Skeletal muscle cell (primary cell): ENCODE measurements at regions not wholly inside any gene's neighbourhood (a gene's known extent, or its start where the extent isn't known, plus 50 kb on each side); places are given as distances from the start of the nearest gene placed in this dataset.
"Not testable (repeated sequence)": the region's sequence is repeated elsewhere in the genome, so short reads cannot be mapped to it uniquely, and the experiment has no call there.

ENCODE experiments used
- DNase-seq: peaks from one replicate; pipeline ENCODE4 v3.0.0-alpha.2; 2010; ENCODE audit warnings: low read depth
- H3K4me3 ChIP-seq: 2 replicates; pipeline ENCODE4 v1.5.1; 2011; ENCODE audit warnings: low read depth, mild to moderate bottlenecking, control low read depth, low read length, moderate library complexity

GRCh38 chr6:17015144-17015543, 86.7 kb upstream of the STMND1 start:
- H3K4me3 ChIP-seq: no peak overlapping the region
- DNase-seq: peak; percentile 70

- peak; percentile 39 for DNase-seq
- H3K4me3 ChIP-seq: no peak overlapping the region
Measured at GRCh38 chr6:17013701-17014100, 88.1 kb upstream of the STMND1 start.

DNA sequence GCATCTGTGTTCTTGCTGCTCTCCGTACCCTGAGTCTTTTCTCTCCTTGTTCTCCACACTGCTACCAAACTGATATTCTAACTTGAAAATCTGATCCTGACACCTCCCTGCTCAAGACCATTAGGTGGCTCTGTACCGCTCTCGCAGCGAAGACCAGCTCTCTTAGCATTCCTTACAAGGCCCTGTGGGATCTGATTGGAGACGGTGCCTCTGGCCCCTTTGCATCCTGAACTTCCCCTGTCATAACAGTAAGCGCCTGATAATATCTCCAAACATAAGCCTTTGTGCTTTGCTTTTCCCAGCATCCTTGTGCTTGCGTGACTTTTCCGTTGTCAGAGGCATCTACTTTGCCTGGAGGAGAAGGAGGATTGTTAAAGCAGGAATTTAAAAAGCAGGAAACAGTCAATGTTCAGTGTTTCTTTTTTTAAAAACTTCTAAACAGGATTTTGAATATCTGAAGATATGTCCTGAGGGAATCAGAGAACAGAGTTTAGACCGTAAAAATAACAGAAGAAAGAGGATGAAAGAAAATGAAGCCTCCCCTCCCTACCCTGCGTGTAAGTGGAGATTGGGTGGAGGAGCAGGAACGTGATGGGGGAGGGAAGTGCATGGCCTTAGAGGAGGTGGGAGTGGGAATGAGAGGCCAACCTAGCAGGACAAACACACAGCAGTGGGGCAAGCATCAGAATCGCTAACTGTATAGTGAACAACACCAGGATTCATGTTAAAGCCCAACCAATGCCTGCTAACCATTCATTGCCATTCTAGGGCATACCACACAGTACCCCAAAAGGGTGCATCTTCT, 89.2 kb upstream of the STMND1 start:
- no peak overlapping the region for H3K4me3 ChIP-seq

GRCh38 chr6:17011985-17012384, 89.9 kb upstream of the STMND1 start:
- H3K4me3 ChIP-seq: no peak overlapping the region

More for the DNA sequence above, 89.2 kb upstream of the STMND1 start:
- DNase-seq: peak; percentile 34

DNA sequence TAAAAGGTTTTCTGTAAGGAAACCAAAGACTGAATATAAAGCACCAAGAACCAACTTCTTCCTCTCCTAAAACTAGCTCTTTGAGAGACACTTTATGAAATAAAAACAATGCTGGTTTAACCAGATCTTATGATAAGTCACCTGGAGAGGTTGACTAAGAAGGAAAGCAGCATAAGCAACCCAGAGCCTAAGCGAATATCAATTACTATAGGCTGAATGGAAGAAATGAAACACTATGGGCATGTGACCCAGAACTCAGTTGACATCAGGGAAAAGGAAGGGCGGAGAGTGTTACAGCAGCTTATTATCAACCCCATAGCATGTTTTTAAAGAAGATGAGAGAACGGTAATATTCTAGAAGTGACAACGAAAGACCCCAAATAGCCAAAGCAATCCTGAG, 94.1 kb upstream of the STMND1 start:
- no peak overlapping the region for H3K4me3 ChIP-seq
- no peak for DNase-seq

More at GRCh38 chr6:17011985-17012384, 89.9 kb upstream of the STMND1 start:
- DNase-seq: no peak

DNA sequence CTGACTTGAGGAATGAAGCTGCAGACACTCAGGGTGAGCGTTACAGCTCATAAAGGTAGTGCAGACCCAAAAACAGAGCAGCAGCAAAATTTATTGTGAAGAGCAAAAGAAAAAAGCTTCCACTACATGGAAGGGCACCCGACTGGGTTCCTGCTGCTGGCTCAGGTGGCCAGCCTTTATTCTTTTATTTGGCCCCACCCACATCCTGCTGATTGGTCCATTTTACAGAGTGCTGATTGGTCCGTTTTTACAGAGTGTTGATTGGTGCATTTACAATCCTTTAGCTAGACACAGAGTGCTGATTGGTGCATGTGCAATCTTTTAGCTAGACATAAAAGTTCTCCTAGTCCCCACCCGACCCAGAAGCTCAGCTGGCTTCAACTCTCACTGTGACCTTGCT, 95.3 kb upstream of the STMND1 start:
- DNase-seq: no peak
- H3K4me3 ChIP-seq: no peak overlapping the region

DNA sequence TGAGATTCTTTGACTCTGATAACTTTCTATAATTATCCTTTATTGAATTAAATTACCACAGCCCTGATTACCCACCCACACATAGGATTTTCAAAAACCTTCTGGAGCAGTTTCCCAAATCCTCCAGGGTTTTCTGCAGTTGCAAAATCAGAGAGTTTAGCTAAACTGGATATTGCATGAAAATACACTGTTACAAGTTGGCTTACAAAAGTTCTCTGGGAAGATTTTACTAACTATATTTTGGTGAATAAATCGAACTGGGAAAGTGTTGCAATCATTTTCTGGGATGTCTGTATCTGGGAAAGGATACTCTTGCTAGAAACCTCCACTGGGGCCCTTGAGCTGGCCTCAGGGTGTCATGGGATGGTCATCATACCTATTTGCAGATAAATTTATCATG, 97.6 kb upstream of the STMND1 start:
- no peak for DNase-seq
- H3K4me3 ChIP-seq: no peak overlapping the region

GRCh38 chr6:17002123-17002522, 99.7 kb upstream of the STMND1 start:
- DNase-seq: no peak
- H3K4me3 ChIP-seq: no peak overlapping the region

DNA sequence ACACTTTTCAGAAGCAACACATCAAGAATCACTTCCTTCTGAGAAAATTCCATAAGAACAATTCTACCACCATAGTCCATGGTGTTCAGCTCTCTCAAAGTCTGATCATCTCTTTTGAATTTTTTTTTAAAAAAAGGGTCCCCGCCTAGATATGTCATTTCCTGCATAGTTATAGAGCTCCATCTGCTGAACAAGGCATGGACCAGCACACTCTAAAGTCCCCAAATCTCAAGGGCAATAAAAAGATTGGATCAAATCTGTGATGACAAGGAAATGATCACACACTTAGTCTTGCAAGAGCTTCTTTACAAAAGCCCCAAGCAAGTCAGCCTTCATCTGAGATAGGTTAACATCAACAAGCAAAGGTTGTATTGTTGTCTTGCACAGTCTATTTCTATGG, 100.7 kb upstream of the STMND1 start:
- no peak for DNase-seq

GRCh38 chr6:16999491-17000436, 102.1 kb upstream of the STMND1 start:
- DNase-seq: peak; percentile 70
- no peak overlapping the region for H3K4me3 ChIP-seq

More for the DNA sequence above, 100.7 kb upstream of the STMND1 start:
- H3K4me3 ChIP-seq: no peak overlapping the region

DNA sequence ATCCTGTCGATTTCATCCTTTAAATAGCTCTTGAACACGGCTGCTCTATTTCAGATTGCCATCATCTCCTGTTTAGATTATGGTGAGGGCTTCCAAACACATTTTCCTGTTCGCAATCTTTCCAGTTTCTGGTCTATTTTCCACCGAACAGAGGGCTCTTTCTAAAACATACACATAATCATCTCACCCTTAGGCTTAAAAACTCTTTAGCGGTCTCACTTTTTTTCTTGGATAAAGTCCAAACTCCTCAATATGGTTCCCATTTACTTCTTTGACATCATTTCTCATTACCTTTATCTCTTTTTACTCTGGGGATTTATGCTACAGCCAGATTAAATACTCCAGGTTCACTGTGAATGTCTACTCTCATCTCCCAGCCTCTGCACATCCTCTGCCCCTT, 103.4 kb upstream of the STMND1 start:
- DNase-seq: no peak
- H3K4me3 ChIP-seq: no peak overlapping the region

GRCh38 chr6:16995511-16996250, 106.2 kb upstream of the STMND1 start:
- DNase-seq: no peak
- no peak overlapping the region for H3K4me3 ChIP-seq

DNA sequence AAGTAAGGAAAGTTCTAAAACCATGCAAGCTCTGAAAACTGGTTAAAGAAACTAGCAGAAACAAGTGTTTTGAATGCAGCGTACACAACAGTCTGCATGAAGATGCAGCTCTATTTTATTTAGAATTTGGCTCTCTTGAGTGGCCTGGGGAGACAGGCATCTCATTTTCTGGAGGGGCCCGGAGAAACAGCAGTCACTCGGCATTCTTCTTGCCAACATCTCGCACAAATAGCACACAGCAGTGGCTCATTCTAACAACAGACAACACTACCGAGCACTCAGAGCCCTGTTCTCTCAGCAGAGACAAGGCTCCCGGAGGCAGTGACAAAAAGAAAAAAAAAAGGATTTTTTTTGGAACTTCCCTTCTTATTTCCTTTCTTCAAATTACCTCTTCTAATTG, 108.5 kb upstream of the STMND1 start:
- DNase-seq: no peak
- no peak overlapping the region for H3K4me3 ChIP-seq

DNA sequence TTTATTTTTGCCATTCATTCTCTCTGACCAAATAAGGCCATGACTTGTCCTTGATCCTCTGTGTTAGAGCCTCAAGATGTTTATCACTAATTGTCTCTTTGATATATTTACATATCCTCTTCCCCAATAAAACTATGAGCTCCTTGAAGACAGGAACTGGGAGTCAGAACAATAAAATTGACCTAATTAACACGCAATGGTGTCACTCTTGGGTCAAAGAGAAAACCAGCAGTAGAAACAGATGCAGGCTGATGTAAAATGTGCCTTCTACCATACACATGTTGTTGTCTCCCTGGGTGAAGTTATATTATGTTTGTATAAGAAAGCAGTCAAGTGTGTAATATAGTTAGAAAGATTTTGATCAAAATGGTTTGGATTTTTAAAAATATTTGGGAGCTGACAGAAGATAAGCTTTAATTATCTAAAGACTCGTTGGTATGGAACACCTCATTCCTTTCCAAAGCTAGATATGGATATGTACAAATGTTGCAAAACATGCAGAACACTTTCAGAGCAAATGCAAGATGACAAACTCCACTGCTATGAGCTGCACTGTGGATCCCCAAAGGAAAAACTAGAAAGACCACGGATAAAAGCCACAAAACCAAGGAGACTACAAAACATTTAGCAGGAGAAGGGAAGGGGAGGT, 109.7 kb upstream of the STMND1 start:
- H3K4me3 ChIP-seq: no peak overlapping the region
- DNase-seq: no peak

GRCh38 chr6:16989976-16990375, 111.9 kb upstream of the STMND1 start:
- not testable (repeated sequence) for H3K4me3 ChIP-seq, DNase-seq

DNA sequence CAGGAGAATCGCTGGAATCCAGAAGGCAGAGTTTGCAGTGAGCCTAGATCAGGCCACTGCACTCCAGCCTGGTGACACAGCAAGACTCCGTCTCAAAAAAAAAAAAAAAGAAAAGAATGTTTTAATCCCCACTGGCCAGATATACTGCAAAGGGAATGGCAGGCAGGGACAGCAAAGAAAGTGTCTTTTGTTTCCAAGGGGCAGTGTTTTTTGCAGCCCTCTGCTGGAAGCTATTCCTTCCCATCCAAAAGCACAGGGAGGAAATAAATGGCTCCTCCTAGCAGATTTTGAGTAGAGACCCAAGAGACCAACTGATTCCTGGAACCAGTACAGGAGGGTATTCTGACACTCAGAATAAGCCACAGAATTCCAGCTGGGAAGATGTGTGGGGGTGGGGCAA, 112.5 kb upstream of the STMND1 start:
- DNase-seq: no peak
- H3K4me3 ChIP-seq: no peak overlapping the region

DNA sequence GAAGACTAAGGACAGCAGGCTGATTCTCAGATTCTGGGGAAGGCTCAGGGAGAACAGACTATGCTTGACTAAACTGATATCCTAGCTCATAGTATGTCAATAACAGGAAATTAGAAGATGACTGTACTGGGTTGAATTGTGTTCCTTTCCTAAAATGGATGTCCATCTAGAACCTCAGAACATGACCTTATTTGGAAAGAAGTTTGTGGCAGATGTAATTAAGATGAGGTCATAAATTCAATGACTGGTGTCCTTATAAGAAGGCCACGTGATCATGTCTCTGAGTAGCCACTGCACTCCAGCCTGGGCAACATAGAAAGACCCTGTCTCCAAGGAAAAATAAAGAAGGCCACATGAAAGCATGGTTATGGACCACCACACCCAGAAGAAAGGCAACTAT, 113.9 kb upstream of the STMND1 start:
- H3K4me3 ChIP-seq: no peak overlapping the region
- DNase-seq: no peak

DNA sequence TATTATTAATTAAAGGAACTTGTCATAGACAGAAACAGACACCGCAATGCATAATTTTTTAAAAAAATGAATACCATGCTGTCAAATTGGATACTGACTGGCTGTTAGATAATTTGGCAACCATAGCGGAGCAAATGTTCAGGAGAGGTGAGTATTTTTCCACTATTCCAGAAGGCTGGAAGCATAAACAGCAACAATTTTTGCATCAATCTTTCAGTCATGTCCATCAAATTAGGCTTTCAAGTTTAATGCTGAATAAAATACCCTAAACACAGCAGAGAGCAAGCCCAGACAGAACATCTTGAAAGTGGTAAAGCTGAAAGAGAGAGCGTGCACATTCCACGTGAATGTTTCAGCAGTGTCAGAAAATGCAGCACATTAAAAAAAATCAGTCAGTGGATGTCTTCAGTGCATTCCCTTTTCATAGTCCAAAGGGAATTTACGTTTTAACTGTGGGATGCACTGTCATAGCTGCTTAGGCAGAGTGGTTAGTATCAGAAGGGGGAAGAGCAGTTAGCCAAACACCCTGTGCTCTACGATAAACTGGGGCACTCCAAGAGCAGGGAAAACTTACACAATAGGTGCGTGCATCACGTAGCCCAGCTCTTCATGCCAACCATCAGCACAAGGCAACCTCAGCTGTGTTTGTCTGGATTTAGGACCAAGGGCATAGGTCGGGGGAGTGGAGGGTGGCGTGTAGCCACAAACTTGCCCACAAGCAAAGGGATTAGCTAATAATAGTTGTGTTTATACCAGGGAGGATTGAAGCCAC, 116.2 kb upstream of the STMND1 start:
- H3K4me3 ChIP-seq: peak overlapping the region; percentile 2
- DNase-seq: peak; percentile 91

DNA sequence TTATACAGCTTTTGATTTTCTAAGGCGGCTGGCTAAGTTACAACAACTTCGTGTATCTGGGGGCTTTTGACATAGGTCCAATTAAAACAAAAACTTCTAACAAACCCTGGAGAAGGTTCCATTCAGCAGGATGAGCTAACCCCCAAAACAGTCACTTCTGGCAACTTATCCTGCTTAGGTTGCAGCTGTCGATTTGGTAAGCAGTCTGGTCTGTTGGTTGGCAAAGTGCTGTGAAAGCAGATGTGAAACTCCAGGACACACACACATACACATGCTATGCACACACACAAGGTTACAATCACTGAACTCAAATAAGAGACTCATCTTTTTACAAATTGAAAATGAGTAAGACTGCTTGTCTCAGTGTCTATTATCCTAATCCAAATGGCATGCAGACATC, 119.0 kb upstream of the STMND1 start:
- no peak overlapping the region for H3K4me3 ChIP-seq
- DNase-seq: peak; percentile 99
